SU-DHL-6 (cell line): ENCODE measurements at regions not wholly inside any gene's neighbourhood (a gene's known extent, or its start where the extent isn't known, plus 50 kb on each side); places are given as distances from the start of the nearest gene placed in this dataset.

ENCODE experiments used
- CTCF ChIP-seq: fragments of 200-600 bp; sonication (generic); IDR thresholded peaks from one replicate; pipeline ENCODE4 v1.5.1; 2017; ENCODE audit warnings: antibody characterized with exemption, mild to moderate bottlenecking, low read length, moderate library complexity; ENCODE audit not compliant: insufficient read depth, poor library complexity, severe bottlenecking
- EZH2phosphoT487 ChIP-seq: fragments of 200-600 bp; sonication (generic), shearing (Covaris generic); conservative IDR thresholded peaks from 2 replicates; pipeline ENCODE4 v1.6.1; 2018; ENCODE audit warnings: mild to moderate bottlenecking, antibody characterized with exemption, low read length, moderate library complexity, mixed read lengths

GRCh38 chr9:104984542-104984941 lies 56.6 kb upstream of the ABCA1 start:
- TF ChIP-seq CTCF (no peak), EZH2phosphoT487 (no peak)
